ENCODE measurements at regions not wholly inside any gene's neighbourhood (a gene's known extent, or its start where the extent isn't known, plus 50 kb on each side); places are given as distances from the start of the nearest gene placed in this dataset.

- DNase-seq (ENCODE audit: low read depth in 3 of 3) = no peak
Measured at GRCh38 chr15:88316586-88316985, 60.0 kb upstream of the NTRK3 start.

- DNase-seq (ENCODE audit: low read depth in 3 of 3) = no peak
Measured at GRCh38 chr15:88315221-88315878, 58.8 kb upstream of the NTRK3 start.

GRCh38 chr15:88312941-88313579, 56.5 kb upstream of the NTRK3 start:
- DNase-seq (ENCODE audit: low read depth in 3 of 3) = no peak

GRCh38 chr15:88309363-88309762, 52.8 kb upstream of the NTRK3 start:
- DNase-seq (ENCODE audit: low read depth in 3 of 3) = no peak

GRCh38 chr15:88307344-88307743, 50.8 kb upstream of the NTRK3 start:
- DNase-seq (ENCODE audit: low read depth in 3 of 3) = no peak

Measured in stimulated activated CD4-positive, alpha-beta T cell treated with anti-CD3 and anti-CD28 coated beads, TNF-alpha, amount 100 ng/mL, for 24 hours (primary cell).